ENCODE measurements at regions not wholly inside any gene's neighbourhood (a gene's known extent, or its start where the extent isn't known, plus 50 kb on each side); places are given as distances from the start of the nearest gene placed in this dataset.
"Not testable (repeated sequence)": the region's sequence is repeated elsewhere in the genome, so short reads cannot be mapped to it uniquely, and the experiment has no call there.

GRCh38 chr11:15653191-15653710 is 538.5 kb downstream of the INSC start:
- DNase-seq (ENCODE audit: low read depth, low spot score), result no peak

- no peak for DNase-seq (ENCODE audit: low read depth, low spot score)
Measured at GRCh38 chr11:15654451-15654850, 539.7 kb downstream of the INSC start.

GRCh38 chr11:15655552-15655951 is 540.8 kb downstream of the INSC start:
- DNase-seq (ENCODE audit: low read depth, low spot score), result no peak

GRCh38 chr11:15657264-15657663 is 542.5 kb downstream of the INSC start:
- no peak for DNase-seq (ENCODE audit: low read depth, low spot score)

- no peak for DNase-seq (ENCODE audit: low read depth, low spot score)
Measured at GRCh38 chr11:15660496-15660895, 545.8 kb downstream of the INSC start.

GRCh38 chr11:15662285-15662684 is 547.6 kb downstream of the INSC start:
- DNase-seq (ENCODE audit: low read depth, low spot score), result no peak

GRCh38 chr11:15663777-15664218 is 549.1 kb downstream of the INSC start:
- DNase-seq (ENCODE audit: low read depth, low spot score), result no peak

GRCh38 chr11:15665368-15665871 is 550.7 kb downstream of the INSC start:
- no peak for DNase-seq (ENCODE audit: low read depth, low spot score)

- DNase-seq (ENCODE audit: low read depth, low spot score), result no peak
Measured at GRCh38 chr11:15667127-15667725, 552.5 kb downstream of the INSC start.

GRCh38 chr11:15668718-15669117 is 554.0 kb downstream of the INSC start:
- DNase-seq (ENCODE audit: low read depth, low spot score), result no peak

GRCh38 chr11:15670520-15671070 is 555.9 kb downstream of the INSC start:
- DNase-seq (ENCODE audit: low read depth, low spot score), result no peak

- no peak for DNase-seq (ENCODE audit: low read depth, low spot score)
Measured at GRCh38 chr11:15671216-15671615, 556.5 kb downstream of the INSC start.

GRCh38 chr11:15672825-15673224 is 558.1 kb downstream of the INSC start:
- no peak for DNase-seq (ENCODE audit: low read depth, low spot score)

GRCh38 chr11:15673408-15673831 is 558.7 kb downstream of the INSC start:
- no peak for DNase-seq (ENCODE audit: low read depth, low spot score)

GRCh38 chr11:15674756-15675155 is 560.0 kb downstream of the INSC start:
- no peak for DNase-seq (ENCODE audit: low read depth, low spot score)

GRCh38 chr11:15675683-15676082 is 561.0 kb downstream of the INSC start:
- DNase-seq (ENCODE audit: low read depth, low spot score), result no peak

GRCh38 chr11:15677181-15677580 is 562.5 kb downstream of the INSC start:
- DNase-seq (ENCODE audit: low read depth, low spot score), result no peak

- no peak for DNase-seq (ENCODE audit: low read depth, low spot score)
Measured at GRCh38 chr11:15683528-15683927, 568.8 kb downstream of the INSC start.

GRCh38 chr11:15685306-15685705 is 570.6 kb downstream of the INSC start:
- no peak for DNase-seq (ENCODE audit: low read depth, low spot score)

- not testable (repeated sequence) for DNase-seq (ENCODE audit: low read depth, low spot score)
Measured at GRCh38 chr11:15686259-15686658, 571.5 kb downstream of the INSC start.

GRCh38 chr11:15687342-15687741 is 572.6 kb downstream of the INSC start:
- no peak for DNase-seq (ENCODE audit: low read depth, low spot score)

GRCh38 chr11:15688351-15688792 is 573.6 kb downstream of the INSC start:
- no peak for DNase-seq (ENCODE audit: low read depth, low spot score)

GRCh38 chr11:15690320-15690719 is 575.6 kb downstream of the INSC start:
- no peak for DNase-seq (ENCODE audit: low read depth, low spot score)
